Right kidney (tissue), 1 donor: ENCODE measurements at regions not wholly inside any gene's neighbourhood (a gene's known extent, or its start where the extent isn't known, plus 50 kb on each side); places are given as distances from the start of the nearest gene placed in this dataset.
A peak's percentile ranks its signal among the peaks of the same experiment; 100 is the strongest.

Source experiments
- DNase-seq: peaks from one replicate; pipeline ENCODE4 v3.0.0-alpha.2; 2016

- no peak for DNase-seq
Measured at GRCh38 chr16:51713502-51713901, 562.4 kb upstream of the SALL1 start.

DNA sequence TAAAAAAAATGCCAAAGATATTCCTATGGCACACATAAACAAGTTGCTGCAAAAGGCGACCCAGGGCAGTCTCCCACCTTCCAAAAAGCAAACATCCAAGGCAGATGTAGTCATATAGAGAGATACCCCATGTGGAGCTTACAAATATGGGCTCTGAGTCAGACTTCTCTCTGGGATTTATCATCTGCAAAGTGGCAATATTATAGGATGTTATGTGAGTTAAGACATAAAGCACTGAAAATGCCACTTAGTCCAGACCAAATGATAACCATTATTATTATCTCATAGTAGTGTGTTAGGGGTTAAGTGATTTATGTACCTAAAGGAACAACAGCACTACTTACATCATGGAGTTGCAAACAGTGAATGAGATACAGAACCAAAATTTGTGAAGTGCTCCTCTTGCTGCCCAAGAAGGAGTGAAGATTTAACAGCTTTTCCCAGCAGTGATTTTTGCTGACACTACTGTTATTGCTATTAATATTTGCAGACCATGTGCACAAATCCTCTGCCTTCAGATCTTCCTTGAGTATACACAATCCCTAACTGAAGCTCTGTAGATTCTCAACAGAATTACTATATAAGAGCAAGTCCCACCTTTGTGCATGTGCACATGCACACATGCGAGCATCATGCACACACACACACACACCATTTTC is 560.0 kb upstream of the SALL1 start:
- no peak for DNase-seq

DNA sequence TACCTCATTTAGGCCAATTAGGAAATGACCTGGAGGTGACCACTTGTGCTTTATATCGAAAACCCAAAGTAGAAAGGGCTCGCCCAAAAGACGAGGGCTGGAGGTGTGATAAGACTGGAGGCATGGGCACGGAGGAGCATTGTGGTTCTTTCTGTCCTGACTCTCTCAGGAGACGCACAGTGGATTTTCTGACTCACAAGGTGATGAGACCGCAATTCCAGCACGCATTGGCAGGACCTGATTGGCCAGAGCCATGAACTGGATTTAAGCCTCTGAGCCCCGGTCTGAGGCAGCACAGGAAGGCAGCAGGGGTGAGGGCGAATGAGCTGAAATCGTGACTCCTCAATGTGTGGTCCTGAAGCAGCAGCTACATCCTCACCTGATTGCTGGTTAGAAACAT is 559.1 kb upstream of the SALL1 start:
- no peak for DNase-seq

DNA sequence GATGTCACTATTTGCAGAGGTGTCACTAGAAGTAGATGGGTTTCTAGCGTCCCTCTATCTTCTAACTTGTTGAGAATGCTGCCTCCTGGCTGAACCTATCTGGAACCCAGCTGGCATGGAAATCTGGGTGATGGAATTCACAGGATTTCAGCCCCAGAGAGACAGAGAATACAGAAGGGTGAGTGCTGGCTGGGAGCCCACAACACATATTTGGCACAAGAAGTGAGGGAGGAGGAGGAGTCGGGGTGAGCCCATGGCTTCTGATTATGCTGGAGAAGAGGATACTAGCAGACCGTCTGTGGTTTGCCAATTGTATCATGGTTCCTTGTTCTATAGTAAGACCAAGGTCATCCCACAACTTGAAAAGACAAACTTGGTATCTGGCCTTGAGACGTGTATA is 557.8 kb upstream of the SALL1 start:
- no peak for DNase-seq

DNA sequence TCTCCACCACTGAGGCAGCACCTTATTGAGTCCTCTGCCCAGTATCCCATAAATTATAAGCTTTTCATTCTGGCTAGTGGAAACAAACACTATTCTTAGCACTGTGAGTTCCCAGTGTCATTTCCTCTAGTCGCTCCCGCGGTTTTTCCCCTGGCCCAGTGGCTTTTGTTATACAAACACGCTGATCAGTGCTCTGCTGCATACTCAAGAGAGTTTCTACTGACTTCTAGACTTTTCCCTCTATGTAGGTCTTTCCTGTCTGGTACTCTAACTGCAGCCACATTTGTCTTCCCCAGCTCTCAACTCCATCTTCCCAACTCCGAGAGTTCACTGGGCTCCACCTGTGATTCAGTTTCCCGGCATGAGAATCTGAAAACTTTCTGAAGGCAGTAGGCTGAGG is 556.6 kb upstream of the SALL1 start:
- DNase-seq: no peak

DNA sequence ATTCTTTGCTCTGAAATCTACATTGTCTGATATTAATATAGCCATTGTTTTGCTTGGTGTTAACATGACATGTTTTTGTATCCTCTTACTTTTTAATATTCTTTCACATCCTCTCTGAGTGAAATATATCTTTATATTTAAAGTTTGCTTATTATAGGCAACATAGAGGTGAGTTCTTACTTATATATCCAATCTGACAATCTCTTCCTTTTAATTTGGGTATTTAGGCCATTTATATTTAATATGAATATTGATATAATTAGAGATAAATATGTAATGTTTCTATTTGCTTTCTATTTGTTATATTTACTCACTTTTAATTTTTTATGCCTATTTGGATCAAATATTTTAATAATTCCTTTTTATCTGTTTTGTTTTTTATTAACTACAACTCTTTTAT is 554.1 kb upstream of the SALL1 start:
- no peak for DNase-seq

- no peak for DNase-seq
Measured at GRCh38 chr16:51701025-51701424, 550.0 kb upstream of the SALL1 start.

DNA sequence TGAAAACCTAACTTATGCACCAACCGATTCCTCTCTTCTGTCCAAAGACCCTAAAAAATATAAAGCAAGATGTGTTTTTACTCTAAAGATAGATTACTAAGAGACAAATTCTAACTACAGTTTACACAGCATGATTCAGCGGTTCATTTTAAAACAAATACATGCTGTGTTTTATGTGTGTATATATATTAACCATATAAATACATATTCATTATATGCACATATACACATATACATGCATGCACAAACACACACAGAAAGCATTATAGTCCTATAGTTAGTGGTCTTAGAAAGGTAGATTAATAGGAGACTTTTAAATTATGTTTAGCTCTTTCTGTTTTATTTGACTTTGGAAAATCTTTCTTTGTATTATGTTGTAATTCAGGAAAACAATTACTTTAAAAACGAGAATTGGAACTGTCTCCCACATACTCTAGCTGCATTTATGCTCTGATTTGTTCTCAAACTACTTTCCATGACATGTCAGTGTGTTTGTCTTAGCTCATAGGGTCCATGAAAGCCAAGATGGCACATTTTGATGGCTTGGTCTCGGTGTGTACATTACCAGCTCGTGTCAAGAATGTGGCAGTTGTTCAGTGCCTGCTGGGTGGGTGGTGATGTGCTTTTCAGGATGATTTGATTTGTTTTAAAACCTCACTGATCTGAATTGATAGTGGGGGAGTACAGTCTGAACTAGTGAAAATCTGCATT is 548.8 kb upstream of the SALL1 start:
- no peak for DNase-seq

DNA sequence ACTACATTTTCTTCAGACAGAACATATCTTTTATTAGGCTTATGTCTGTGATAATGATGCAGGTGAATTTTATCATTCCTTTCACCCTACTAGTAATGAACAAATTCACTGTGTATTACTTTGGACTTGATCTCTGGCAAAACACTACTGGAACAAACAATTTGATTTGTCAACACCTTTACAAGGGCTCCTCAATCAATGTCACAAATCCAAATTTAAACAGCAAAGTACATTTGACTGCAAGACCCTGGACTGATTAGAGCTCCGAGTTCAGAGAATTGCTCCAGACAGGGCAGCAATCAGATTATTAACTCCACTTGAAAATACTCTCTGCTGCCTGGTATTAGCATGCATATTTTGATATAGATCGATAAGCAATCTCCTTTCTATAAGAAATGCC is 547.6 kb upstream of the SALL1 start:
- DNase-seq: no peak

DNA sequence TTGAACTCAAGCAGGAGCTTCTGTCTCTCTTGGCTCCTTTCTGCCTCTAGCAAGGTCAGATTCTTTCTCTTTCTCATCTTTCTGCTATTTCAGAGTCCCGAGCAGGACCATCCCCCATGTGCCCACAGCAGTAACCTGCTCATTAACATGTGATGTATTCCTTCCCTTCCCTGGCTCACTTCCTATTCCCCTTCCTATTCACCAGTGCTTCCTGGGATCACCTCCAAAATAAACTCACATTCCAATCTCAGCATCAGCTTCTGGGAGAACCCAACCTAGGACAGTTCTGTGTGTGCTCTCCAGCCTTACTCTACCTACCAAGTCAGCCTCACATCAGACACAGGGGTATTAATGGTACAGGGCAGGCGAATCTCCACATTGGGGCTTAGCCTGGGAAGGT is 546.4 kb upstream of the SALL1 start:
- DNase-seq: no peak

- DNase-seq: no peak
Measured at GRCh38 chr16:51696376-51696775, 545.3 kb upstream of the SALL1 start.

- DNase-seq: no peak
Measured at GRCh38 chr16:51691109-51691508, 540.0 kb upstream of the SALL1 start.

DNA sequence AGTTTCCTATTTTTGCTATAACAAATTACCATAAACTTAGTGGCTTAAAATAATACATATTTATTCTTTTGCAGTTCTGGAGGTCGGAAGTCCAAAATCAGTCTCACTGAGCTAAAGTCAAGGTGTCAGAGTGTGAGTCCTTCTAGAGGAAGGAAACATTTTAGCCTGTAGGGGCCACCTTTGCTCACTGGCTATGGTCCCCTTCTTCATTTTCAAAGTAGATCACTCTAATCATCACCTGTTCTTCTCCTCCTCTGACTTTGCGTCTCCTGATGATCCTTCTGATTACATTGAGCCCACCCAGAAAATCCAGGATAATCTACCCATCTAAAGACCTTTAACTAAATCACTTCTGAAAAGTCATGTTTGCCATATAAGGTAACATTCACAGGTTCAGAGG is 534.4 kb upstream of the SALL1 start:
- no peak for DNase-seq

DNA sequence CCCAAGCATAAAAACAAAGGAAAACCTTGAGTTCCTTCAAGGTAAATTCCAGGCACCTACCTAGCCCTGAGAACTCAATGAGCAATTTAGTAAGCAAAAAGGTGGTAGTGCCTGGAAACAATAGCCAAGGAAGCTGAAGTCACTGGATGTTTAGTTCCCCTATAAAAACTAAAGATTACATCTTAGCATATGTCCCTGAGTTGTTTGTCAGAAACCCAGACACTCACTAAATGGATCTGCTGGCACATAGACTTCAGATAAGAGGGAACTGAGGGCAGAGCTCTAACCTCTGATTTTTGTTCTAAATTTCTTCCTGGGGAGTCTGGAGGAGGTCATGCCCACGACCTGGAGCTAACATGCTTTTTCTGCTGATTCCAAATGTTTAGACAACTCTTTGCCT is 532.8 kb upstream of the SALL1 start:
- DNase-seq: no peak

- no peak for DNase-seq
Measured at GRCh38 chr16:51682905-51683304, 531.8 kb upstream of the SALL1 start.

DNA sequence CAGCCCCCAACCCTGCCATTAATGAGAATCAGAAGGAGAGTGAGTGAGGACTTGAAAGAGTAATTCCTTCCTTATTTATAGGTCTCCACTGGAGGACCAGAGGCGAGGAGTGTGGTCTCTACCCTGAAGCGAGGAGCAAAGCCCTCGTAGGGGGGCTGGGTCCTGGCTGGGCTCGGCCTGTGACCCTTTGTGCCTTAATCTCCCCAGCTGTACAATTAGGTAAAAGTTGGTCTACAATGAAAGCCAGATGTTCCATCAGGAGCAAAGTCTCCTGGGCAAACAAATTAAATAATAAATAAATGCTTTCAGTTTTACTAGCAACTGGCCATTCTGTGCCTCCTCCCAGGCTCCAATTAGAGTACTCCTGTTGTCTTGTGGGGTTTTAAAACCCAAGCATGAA is 523.5 kb upstream of the SALL1 start:
- no peak for DNase-seq

GRCh38 chr16:51670527-51670926 is 519.5 kb upstream of the SALL1 start:
- DNase-seq: no peak

- DNase-seq: no peak
Measured at GRCh38 chr16:51666821-51667220, 515.8 kb upstream of the SALL1 start.

DNA sequence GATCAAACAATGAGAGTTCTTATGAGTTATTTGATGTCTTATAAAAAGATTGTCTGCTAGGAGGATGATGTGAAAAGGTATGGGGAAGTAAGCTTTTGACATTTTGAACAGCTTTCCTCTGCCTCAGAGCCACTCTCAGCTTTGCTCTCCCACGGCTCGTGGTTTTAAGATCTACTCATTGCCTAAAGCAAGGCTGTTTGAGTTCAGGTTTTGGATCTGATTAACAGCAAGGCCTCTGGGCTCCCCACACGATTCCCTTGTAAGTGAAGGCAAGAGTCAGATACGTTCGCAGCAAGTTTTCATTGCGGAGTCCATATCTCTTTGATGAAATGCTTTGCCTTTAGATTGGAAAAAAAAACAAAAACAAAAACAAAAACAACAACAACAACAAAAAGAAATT is 515.0 kb upstream of the SALL1 start:
- DNase-seq: no peak

DNA sequence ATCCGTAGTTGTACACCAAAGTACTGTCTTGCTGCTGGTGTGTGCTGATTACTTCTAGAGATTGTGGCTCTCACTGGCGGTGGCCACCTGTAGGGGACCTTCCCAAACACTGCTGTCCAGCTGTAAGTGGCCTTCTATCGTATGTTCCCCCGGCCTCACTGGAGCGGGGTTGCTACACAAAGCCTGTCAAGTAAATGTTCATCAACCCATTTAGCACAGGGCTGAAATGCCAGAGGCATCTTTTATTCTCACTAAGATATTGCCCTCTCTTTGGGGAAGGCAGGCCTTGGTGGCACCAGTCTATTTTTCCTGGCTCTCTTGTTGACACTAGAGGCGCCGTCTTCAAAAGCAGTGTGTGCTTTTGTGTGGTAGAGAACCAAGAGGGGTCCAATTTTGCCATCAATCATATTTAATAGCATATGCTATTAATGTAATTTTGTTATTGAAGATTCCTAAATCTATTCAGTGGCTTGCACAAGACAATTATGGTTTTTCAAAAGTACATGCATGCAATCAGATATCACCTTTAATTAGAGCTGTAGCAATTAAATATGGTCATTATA is 514.4 kb upstream of the SALL1 start:
- DNase-seq: no peak

- DNase-seq: no peak
Measured at GRCh38 chr16:51658531-51658930, 507.5 kb upstream of the SALL1 start.

DNA sequence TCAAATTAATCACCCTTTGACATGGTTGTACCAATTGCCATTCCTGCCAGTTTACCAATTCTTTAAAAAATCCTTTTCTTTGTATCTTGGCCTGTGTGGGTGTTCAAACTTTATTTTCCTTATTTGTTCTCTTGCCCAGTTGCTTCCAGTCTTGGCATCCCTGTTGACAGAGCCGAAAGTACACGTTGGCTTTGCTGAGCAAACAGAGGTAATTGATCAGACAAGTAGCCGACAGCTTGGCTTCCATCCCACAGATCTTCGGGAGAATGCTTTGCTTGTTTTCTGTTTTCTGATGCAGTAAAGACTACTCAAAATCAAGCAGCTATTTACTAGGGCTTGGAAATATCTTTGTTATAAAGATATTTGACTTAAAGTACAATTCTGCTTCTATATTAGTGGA is 506.8 kb upstream of the SALL1 start:
- DNase-seq: no peak

DNA sequence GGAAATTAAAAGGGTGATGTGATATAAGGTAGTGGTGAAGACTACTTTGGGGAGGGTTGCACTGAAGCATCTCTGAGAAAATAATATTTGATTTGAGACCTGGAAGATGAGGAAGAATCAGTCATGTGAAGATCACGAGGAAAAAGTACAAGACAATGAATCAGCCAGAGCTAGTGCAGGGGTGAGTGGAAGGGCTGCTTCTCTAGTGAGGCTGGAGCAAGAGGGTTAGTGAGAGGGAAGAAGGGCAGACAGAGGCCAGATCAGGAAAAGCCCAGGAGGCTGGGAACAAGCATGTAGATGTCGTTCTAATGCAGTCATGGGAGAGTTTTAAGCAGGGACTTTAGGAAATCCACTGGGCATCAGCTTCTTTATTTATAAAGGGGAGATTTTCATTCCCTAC is 504.2 kb upstream of the SALL1 start:
- DNase-seq: no peak

- peak; percentile 35 for DNase-seq
Measured at GRCh38 chr16:51651061-51651466, 500.0 kb upstream of the SALL1 start.
